ENCODE measurements at regions not wholly inside any gene's neighbourhood (a gene's known extent, or its start where the extent isn't known, plus 50 kb on each side); places are given as distances from the start of the nearest gene placed in this dataset.

- ChIA-PET POLR2A (no interaction called here), CTCF (no interaction called here)
- Histone ChIP-seq H3K4me1 (no peaks in the 10 kb centered on the region), H3K4me2 (no peak overlapping the region), H3K27ac (no peak overlapping the region), H3K4me3 (no peak overlapping the region), H3K9me3 (no peaks in the 10 kb centered on the region)
- TF ChIP-seq CEBPB (IDR thresholded peaks at IDR 0.05) = no peak
- no peak for TF ChIP-seq MAZ (IDR thresholded peaks at IDR 0.05; ENCODE audit: borderline replicate concordance, low read depth, low read length)
- TF ChIP-seq HES2 (IDR thresholded peaks at IDR 0.05) = no peak
- TF ChIP-seq HMGXB4 (CRISPR knock-in tag; IDR thresholded peaks at IDR 0.05; ENCODE audit: borderline replicate concordance) = no peak
- TF ChIP-seq CBX2 (IDR thresholded peaks at IDR 0.05; ENCODE audit: borderline replicate concordance, low read depth) = no peak
- no peak for TF ChIP-seq RCOR1 (IDR thresholded peaks at IDR 0.05; ENCODE audit: low read depth, low read length)
- no peak for TF ChIP-seq RAD21 (conservative IDR thresholded peaks at IDR 0.05 in 1 of 2, IDR thresholded peaks at IDR 0.05 in 1 of 2)
- ATAC-seq = no peak
- 2% methylated on average over 2 of the region's 2 CpGs for whole genome bisulfite sequencing (ENCODE audit: missing lambda C conversion rate)
- DNase-seq (ENCODE audit: low read depth in 1 of 2, low spot score in 1 of 2) = no peak
- FAIRE-seq = no peak
Measured at GRCh38 chr14:84819528-84819927, 710.4 kb upstream of the FLRT2 start.

GRCh38 chr14:84825481-84826251, 704.3 kb upstream of the FLRT2 start:
- TF ChIP-seq MAX (IDR thresholded peaks at IDR 0.05) = no peak
- TF ChIP-seq KDM5A (IDR thresholded peaks at IDR 0.05) = no peak
- no peak for TF ChIP-seq PHF8 (IDR thresholded peaks at IDR 0.05; ENCODE audit: borderline replicate concordance, low read depth)
- TF ChIP-seq MAFK (IDR thresholded peaks at IDR 0.05; ENCODE audit: partially characterized antibody) = no peak
- TF ChIP-seq CHD4 (IDR thresholded peaks at IDR 0.05; ENCODE audit: borderline replicate concordance) = no peak
- TF ChIP-seq POLR2A (IDR thresholded peaks at IDR 0.05; ENCODE audit: low read length) = no peak
- no peak for TF ChIP-seq HEYL (CRISPR knock-in tag; IDR thresholded peaks at IDR 0.05)
- no peak for TF ChIP-seq CBX2 (IDR thresholded peaks at IDR 0.05; ENCODE audit: borderline replicate concordance, low read depth)
- TF ChIP-seq TP53 (CRISPR knock-in tag; IDR thresholded peaks at IDR 0.05) = no peak
- POLR2A ChIA-PET = no interaction called here
- no peak overlapping the region for H3K4me2 ChIP-seq
- no peak for FAIRE-seq
- no peak for DNase-seq (ENCODE audit: low read depth in 1 of 2, low spot score in 1 of 2)
- WGBS (ENCODE audit: missing lambda C conversion rate) = 32% methylated on average over 8 of the region's 8 CpGs
- no peaks in the 10 kb centered on the region for H3K4me1 ChIP-seq
- ATAC-seq = no peak
- no peak overlapping the region for H3K4me3 ChIP-seq
- no peak overlapping the region for H3K27ac ChIP-seq
- no peaks in the 10 kb centered on the region for H3K9me3 ChIP-seq
- CTCF ChIA-PET = no interaction called here

GRCh38 chr14:84826294-84826693, 703.6 kb upstream of the FLRT2 start:
- ATAC-seq (no peak), FAIRE-seq (no peak), DNase-seq (ENCODE audit: low read depth in 1 of 2, low spot score in 1 of 2) (no peak)
- Histone ChIP-seq H3K4me1 (no peaks in the 10 kb centered on the region), H3K4me3 (no peak overlapping the region), H3K27ac (no peak overlapping the region), H3K4me2 (no peak overlapping the region), H3K9me3 (no peaks in the 10 kb centered on the region)
- POLR2A ChIA-PET = no interaction called here
- TF ChIP-seq RFX5 (IDR thresholded peaks at IDR 0.05) (no peak), HOXB13 (CRISPR knock-in tag; IDR thresholded peaks at IDR 0.05; ENCODE audit: low read depth) (no peak), FOSB (CRISPR knock-in tag; IDR thresholded peaks at IDR 0.05) (no peak), EHMT2 (IDR thresholded peaks at IDR 0.05; ENCODE audit: low read depth) (no peak), PBX3 (IDR thresholded peaks at IDR 0.05) (no peak), TP53 (CRISPR knock-in tag; IDR thresholded peaks at IDR 0.05) (no peak), ELK1 (IDR thresholded peaks at IDR 0.05; ENCODE audit: low read depth, low read length) (no peak)
- CTCF ChIA-PET = no interaction called here
- 8% methylated on average over 2 of the region's 2 CpGs for WGBS (ENCODE audit: missing lambda C conversion rate)
